Ascending aorta (tissue), 2 donors: ENCODE measurements at regions not wholly inside any gene's neighbourhood (a gene's known extent, or its start where the extent isn't known, plus 50 kb on each side); places are given as distances from the start of the nearest gene placed in this dataset.

ENCODE experiments used
- DNase-seq, 2 donors: peaks; one replicate each; pipeline ENCODE4 v3.0.0-alpha.2; 2019; ENCODE audit warnings: low spot score in 2 of 2
- H3K27ac ChIP-seq, 2 donors: fragments of 200-600 bp; sonication (generic); one replicate each; pipeline ENCODE4 v1.5.1; 2016 to 2017; ENCODE audit warnings: mild to moderate bottlenecking in 1 of 2
- H3K27me3 ChIP-seq: fragments of 200-600 bp; sonication (generic); one replicate; pipeline ENCODE4 v1.5.1; 2017
- H3K36me3 ChIP-seq, 2 donors: fragments of 200-600 bp; sonication (generic); one replicate each; pipeline ENCODE4 v1.5.1; 2016
- H3K4me1 ChIP-seq, 2 donors: fragments of 200-600 bp; sonication (generic); one replicate each; pipeline ENCODE4 v1.5.1; 2016 to 2017; ENCODE audit warnings: mild to moderate bottlenecking in 1 of 2
- H3K4me3 ChIP-seq, 2 donors: fragments of 200-600 bp; sonication (generic); one replicate each; pipeline ENCODE4 v1.5.1; 2016 to 2017; ENCODE audit warnings: mild to moderate bottlenecking in 1 of 2
- H3K9me3 ChIP-seq, 2 donors: fragments of 200-600 bp; sonication (generic); one replicate each; pipeline ENCODE4 v1.5.1; 2016
- CTCF ChIP-seq, 3 experiments: fragments of 200-600 bp in 2 of 3; fragments of 450-650 bp in 1 of 3; sonication (generic) in 2 of 3; IDR thresholded peaks; one replicate each; pipeline ENCODE4 v1.5.1; 2016 to 2019; ENCODE audit warnings: antibody characterized with exemption in 3 of 3, mild to moderate bottlenecking in 1 of 3, moderate library complexity in 1 of 3
- intact Hi-C: fragments of 100-400 bp; cut with DNase I; formaldehyde crosslinking; loops from one replicate; pipeline ENCODE4 v1.15.1; 2023

- no peak overlapping the region for H3K27ac ChIP-seq
- no peaks in the 10 kb centered on the region for H3K4me1 ChIP-seq
- H3K27me3 ChIP-seq, result no peaks in the 10 kb centered on the region
- peaks cover 0 to 11% of the 10 kb centered on the region in 2 donors for H3K9me3 ChIP-seq
- H3K36me3 ChIP-seq, result no peaks in the 10 kb centered on the region
- no peak for TF ChIP-seq CTCF (IDR thresholded peaks at IDR 0.05)
- intact Hi-C loops, result no loop called here
- H3K4me3 ChIP-seq, result no peak overlapping the region
- DNase-seq, result no peak
Observed at GRCh38 chr22:34001701-34002466, 81.6 kb upstream of the LARGE1 start.

GRCh38 chr22:34004058-34004457 is 83.8 kb upstream of the LARGE1 start:
- no peak overlapping the region for H3K4me3 ChIP-seq
- DNase-seq, result no peak
- intact Hi-C loops, result no loop called here
- H3K27me3 ChIP-seq, result no peaks in the 10 kb centered on the region
- no peak overlapping the region for H3K27ac ChIP-seq
- no peaks in the 10 kb centered on the region for H3K4me1 ChIP-seq
- H3K36me3 ChIP-seq, result no peaks in the 10 kb centered on the region
- peaks cover 0 to 8% of the 10 kb centered on the region in 2 donors for H3K9me3 ChIP-seq
- no peak for TF ChIP-seq CTCF (IDR thresholded peaks at IDR 0.05)

GRCh38 chr22:34010259-34010658 is 90.0 kb upstream of the LARGE1 start:
- no peak overlapping the region for H3K4me3 ChIP-seq
- no peaks in the 10 kb centered on the region for H3K4me1 ChIP-seq
- no peak for TF ChIP-seq CTCF (IDR thresholded peaks at IDR 0.05)
- DNase-seq, result no peak
- H3K27me3 ChIP-seq, result no peaks in the 10 kb centered on the region
- intact Hi-C loops, result no loop called here
- H3K9me3 ChIP-seq, result peaks cover 0 to 9% of the 10 kb centered on the region in 2 donors
- H3K27ac ChIP-seq, result no peak overlapping the region
- H3K36me3 ChIP-seq, result no peaks in the 10 kb centered on the region

GRCh38 chr22:34015642-34016041 is 95.4 kb upstream of the LARGE1 start:
- TF ChIP-seq CTCF (IDR thresholded peaks at IDR 0.05), result no peak
- no peak overlapping the region for H3K27ac ChIP-seq
- intact Hi-C loops, result no loop called here

GRCh38 chr22:34017205-34017604 is 96.9 kb upstream of the LARGE1 start:
- TF ChIP-seq CTCF (IDR thresholded peaks at IDR 0.05), result no peak
- DNase-seq, result no peak
- Histone ChIP-seq H3K27me3 (no peaks in the 10 kb centered on the region), H3K27ac (no peak overlapping the region), H3K4me1 (no peaks in the 10 kb centered on the region), H3K4me3 (no peak overlapping the region), H3K9me3 (peaks cover 0 to 11% of the 10 kb centered on the region in 2 donors), H3K36me3 (no peaks in the 10 kb centered on the region)
- intact Hi-C loops, result no loop called here

More at GRCh38 chr22:34015642-34016041, 95.4 kb upstream of the LARGE1 start:
- Histone ChIP-seq H3K36me3 (no peaks in the 10 kb centered on the region), H3K4me3 (no peak overlapping the region), H3K9me3 (peaks cover 0 to 11% of the 10 kb centered on the region in 2 donors), H3K4me1 (no peaks in the 10 kb centered on the region), H3K27me3 (no peaks in the 10 kb centered on the region)
- DNase-seq, result no peak
